ENCODE measurements at regions not wholly inside any gene's neighbourhood (a gene's known extent, or its start where the extent isn't known, plus 50 kb on each side); places are given as distances from the start of the nearest gene placed in this dataset.

DNA sequence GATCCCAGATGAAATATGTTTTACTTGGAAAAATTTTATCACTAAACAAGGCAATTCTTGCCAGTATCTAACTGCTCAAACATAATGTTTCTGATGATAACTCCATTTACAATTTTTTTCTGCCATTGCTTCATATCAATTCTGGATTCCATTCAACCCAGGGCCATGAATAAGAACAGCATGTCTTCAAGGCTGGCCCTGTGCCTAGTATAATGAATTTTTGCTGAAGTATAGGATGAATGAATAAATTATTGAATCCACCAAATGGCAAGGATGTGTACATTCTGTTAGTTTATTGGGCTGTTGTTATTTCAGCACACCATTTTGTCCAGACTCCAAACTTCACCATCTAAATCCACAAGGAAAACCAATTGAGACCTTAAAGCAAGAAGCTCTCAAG lies 414.7 kb downstream of the HS3ST3B1 start:
- no peak for DNase-seq

DNA sequence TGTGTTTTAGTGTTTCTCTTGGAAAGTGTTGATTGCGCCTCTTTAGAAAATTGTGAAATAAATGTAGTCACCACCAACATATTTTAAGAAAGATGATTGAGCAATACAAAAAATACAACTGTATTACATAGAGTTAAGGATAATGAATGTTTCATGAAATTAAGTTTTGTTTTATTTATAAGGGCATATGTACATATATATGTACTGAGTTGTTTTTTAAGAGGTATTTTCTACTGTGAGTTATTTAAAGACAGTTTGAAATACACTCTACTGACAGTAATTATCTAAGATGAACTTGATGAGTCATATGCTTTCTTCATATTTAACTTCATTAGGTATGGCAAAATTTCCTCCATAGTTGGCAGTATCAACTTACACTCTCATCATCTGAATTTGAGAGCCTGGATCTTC lies 411.7 kb downstream of the HS3ST3B1 start:
- no peak for DNase-seq

DNA sequence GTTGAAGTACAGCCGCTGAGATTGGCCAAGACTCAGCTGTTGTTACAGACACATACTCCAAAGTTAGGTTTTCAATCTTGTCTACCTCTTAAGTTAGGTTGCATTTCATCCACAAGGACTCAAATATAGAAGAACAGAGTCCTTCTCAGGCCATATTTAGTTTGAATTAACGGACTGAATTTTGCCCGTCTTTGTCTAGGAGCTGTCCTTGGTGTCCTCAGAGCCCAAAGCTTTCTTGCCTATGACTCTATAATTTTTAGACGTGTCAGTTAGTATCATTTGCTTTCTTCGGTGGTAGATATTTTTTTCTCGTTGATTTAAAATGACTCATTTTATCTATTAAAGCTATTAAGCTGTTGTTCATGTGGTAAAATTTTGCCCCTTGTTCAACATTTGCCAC lies 403.2 kb downstream of the HS3ST3B1 start:
- DNase-seq: no peak

DNA sequence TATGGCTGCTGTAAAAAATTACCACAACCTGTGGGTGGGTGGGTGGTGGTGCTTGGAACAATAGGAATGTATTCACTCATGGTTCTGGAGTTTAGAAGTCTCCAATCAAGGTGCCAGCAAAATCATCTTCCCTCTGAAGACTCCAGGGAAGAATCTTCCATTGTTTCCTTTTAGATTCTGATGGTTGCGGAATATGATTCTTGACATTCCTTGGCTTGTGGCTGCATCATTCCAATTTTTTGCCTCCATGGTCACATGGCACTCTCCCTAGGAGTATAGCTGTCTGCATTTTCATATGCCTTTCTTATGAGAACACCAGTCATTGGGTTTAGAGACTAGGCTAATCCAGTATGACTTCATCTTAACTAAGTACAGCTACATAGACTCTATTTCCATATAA lies 401.0 kb downstream of the HS3ST3B1 start:
- no peak for DNase-seq

DNA sequence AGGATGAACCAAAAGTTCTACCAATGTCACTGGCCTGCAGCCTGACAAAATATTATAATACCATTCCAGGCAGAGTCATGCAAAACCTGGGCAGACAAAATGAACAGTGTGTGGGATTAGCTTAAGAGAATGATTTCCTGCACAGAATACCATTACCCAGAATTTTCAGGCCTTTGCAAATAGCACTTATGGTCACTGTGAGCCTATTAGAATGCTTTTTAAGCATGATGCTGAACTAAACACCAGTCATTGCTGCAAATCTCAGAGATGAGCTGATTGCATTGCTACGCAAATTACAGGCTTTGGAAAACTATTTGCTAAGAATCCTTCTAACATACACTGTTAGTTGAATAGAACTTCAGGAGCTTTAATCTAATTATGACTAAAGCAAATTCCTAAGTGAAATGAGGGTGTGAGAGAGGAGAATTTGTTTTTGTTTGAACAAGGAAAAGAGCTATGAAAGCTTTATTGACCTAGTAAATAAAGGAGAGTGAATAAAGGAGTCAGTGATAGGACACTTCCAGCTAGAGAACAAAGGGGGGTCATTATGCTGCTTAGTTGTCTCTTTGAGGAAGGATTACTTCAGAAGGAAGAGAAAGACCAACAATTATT lies 398.8 kb downstream of the HS3ST3B1 start:
- no peak for DNase-seq

DNA sequence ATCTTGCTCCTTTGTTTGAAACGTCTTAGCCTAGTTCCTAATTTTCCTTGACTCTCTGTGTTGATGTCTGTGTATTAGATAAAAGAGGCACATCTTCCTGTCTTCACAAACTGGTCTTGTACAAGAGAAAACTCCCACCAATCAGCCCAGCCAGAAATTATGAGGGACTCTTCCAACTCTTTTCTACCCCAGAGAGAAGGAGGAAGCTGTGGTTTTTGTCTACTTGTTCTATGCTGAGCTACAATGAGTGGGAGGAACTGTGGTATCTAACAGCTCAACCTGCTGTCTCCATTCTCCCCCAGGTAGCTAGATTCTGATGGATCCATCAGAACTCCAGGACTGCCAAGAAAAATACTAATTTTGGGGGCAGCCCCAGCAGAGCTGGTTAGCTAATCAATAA lies 392.5 kb downstream of the HS3ST3B1 start:
- no peak for DNase-seq

DNA sequence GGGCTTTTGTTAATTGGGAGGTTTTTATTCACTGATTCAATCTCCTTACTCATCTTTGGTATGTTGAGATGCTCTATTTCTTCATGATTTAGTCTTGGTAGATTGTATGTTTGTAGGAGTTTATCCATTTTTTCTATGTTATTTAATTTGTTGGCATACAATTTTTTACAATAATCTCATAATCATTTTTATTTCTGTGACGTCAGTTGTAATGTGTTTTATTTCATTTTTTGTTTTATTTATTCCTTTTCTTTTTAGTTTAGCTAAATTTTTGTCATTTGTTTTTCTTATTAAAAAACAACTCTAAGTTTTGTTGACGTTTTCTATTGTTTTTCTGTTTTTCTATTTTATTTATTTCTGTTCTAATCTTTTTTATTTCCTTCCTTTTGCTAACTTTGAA lies 389.8 kb downstream of the HS3ST3B1 start:
- no peak for DNase-seq

DNA sequence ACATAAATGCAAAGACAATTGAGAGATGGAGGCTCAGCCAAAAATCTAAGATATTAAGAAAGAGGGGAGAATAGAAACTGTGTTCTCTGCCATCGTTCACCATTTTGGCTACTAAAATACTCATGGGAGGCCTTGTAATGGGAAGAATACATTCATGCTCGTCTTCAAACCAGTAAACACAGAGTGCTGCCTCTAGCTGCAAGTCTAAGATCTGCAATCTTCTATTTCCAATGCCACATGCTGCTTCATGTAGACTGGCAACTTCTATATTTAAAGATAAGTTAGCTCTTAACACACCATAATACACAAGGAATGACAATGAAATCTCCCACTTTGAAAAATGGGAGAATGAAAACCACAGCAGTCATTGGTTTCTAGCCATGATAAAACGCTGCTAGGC lies 387.3 kb downstream of the HS3ST3B1 start:
- no peak for DNase-seq

DNA sequence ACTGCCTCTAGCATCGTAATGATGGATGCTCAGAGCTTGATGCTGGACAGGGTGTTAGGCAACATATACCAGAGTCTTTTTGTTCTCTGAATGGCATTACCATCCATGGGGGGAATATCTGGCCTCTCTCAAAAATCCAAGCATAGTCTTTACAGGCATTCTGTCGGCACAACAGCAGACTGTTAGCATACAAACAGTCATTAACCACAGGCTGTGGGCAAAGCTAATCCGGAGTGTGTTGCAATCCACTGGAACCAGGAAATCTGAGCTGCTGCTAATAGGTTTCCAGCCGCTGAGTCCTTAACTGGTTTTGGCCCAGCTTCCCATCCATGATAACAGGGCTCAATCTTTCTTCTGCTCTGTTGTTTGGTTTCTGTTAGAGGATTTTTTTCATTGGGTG lies 371.9 kb downstream of the HS3ST3B1 start:
- no peak for DNase-seq

DNA sequence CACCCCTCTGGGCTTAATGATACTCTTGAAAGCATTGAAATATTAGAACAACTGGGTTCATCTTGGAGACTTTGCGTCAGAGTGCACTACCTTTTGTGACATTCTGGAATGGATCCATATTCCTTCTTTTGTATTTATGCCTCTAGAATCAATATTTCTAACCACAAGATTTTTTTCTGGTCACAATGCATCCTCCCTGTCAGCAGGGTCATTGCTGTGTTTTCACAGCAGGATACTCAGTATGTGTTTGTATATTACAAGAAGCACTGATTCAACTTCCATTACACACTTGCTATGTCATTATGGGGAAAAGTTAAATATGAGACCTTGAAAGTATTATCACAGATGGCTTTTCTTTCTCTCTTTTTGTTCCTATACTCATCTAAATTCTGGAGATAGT lies 370.0 kb downstream of the HS3ST3B1 start:
- DNase-seq: no peak

DNA sequence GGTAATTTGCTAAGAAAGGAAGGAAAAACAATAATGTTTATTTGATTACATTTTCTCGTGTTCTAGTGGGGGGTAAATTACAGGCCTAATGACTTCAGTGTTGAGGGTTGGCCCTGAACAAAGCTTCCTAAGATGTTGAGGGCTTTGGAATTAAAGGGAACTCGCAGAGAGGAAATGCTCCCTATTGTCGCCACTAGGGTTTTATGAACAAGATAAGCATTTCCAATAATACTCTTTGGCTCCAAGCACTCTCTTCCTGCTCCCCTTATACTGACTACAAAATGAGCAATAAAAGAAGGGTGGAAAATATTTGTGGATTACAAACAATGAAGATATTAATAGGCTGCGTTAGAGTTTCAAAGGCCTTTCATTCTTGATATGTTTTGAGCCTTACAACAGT lies 363.6 kb downstream of the HS3ST3B1 start:
- no peak for DNase-seq

DNA sequence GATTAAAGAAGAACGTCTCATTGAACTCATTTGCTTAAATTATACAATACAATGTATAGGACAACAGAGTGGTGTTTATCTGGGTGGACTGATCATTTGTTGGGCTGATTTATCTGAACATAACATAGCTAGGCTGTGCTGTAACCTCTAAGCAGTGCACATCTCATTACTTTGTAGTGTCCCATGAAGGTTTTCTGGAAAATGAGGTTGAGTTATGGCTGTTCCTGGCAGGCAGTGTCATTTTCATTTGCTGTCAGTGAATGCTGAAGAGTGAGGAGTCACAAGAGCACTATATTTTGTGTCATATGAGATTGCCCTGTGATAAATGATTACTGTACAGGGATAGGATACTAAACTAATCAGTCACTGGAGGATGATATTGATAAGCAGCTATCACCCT lies 340.2 kb downstream of the HS3ST3B1 start:
- DNase-seq: no peak

DNA sequence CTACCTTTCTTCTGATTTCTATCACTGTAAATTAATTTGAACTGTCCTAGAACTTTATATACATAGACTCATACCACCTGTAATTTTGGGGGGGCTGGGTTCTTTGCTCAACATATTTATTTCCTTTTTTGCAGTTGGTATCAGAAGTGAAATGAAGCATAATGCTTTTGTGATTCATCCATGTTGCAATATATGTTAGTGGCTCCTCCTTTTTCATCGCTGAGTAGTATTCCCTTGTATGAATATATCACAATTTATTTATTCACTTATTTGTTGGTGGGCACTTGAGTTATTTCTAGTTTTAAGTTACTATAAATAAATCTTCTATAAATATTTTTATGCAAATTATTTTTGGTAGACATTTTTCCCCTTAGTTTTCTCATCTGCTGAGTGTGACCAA lies 336.4 kb downstream of the HS3ST3B1 start:
- DNase-seq: no peak

DNA sequence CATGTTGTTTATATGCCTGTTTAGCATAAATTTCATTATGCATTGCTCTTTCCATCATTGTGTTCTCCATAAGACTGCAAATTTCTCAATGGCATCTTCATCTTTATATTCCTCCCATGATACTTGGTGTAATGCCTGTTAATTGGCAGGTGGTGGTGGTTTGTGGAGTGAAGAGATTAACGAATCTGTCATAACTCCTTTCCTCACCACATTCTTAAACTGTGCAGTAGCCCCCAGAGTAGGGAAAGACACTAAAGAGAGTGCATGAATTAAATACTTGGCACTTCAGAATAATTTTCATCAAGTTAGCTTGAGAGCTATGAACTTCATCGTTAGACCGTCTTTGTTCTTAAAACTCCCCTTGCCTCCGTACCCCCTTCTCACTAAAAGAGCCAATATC lies 329.7 kb downstream of the HS3ST3B1 start:
- DNase-seq: no peak

DNA sequence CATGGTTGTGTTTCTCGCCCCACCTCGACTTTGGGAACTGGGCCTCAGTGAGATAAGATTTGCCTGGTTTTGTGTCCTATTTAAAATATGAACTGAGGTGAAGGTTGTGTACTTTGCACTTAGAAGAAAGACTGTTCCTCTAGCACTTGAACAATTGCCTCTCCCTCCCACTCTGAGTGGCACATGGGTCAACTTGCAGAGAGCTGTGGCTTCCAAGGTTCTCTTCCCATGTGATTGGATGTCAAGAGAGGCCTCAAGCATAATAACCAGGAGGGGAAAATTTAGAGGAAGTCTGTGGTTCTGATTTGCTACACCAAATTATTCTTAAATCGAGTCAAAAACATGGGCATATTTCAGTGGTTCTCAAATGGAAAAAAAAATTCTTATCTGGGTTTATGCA lies 329.2 kb downstream of the HS3ST3B1 start:
- DNase-seq: no peak

DNA sequence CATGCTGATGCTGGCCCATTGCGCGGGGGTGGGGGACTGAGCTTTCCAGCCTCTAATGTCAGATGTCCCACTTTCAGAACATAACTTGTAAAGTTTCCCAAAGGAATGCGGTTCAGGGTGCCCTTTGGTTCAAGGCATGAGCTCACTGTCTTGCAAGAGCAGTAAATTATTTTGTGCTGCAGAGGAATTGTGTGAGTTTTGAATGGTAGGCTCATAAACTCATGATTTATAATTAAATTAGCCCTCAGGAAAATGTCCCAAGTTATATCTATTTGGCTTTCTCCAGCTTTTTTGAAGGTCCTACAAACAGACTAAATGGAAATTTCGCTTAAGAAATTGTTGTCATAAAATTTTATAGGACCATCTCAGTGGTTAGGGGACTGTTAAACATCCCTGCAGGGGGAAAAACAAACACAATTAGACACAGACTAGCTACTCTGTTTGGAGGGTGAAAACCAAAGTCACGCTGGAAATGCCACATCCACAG lies 321.8 kb downstream of the HS3ST3B1 start:
- no peak for DNase-seq

DNA sequence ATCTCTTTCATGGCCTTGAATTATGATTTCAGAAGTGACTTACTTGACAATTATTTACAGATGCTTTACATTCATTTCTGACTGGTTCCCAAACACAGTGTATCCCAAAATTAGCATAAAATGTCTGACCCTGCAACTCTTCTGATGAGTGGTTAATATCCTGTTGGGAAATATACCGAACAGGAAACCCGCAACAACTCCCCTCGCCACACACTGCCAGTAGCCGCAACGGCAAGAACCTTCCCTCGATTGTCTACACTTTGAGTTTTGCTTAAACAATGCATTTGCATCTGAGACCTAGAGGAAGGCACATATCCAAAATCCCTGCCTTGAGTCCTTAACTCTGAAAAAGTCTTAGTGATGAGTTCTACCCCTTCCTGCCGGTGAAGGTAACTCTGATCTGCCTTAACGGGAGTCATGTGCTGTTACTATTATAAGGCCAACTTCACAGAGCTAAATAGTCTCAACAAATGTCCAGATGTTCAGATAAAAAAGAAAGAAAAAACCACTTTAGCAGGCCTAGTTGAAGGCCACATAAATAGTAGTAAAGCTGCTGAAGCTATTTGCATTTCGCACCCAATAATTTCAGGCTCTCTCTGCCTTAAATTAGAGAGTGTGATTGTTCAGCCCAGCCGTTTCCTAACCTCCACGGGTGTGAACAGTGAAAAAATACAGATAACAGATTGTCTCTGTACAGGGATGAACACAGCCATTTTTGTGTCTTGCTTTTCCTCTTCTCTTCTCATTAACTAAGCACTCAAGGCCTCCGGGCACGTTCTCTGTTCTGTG lies 321.1 kb downstream of the HS3ST3B1 start:
- DNase-seq: no peak

DNA sequence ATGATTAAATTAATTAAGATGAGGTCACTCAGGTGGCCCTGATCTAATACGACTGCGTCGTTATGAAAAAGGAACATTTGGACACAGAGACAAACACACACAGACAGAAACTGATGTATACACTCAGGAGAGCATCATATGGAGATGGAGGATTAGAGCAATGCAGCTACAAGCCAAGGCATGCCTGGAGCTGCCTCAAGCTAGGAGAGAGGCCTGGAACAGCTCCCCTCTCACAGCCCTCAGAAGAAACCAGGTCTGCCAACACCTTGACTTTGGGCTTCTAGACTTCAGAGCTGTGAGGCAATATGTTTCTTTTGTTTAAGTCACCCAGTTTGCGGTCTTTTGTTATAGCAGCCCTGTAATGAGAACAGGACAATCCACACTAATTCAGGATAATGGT lies 318.9 kb downstream of the HS3ST3B1 start:
- no peak for DNase-seq

DNA sequence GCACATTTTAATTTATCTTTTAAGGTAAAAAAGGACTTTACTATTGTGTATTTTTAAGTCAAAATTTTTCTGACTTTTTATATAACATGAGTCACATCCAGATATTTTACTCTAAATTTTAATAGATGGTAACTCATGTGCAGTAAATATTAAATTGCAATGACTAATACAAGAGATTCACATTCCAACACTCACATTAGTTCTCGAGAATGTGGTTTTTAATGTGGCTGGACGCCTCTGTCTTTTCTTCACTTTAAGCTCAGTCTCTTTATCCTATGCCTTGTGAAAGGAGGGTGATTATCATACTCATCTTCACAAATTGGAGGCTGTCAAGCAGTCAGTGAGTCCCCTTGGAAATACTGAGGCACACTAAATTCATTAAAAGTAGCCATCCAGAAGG lies 315.6 kb downstream of the HS3ST3B1 start:
- DNase-seq: no peak

DNA sequence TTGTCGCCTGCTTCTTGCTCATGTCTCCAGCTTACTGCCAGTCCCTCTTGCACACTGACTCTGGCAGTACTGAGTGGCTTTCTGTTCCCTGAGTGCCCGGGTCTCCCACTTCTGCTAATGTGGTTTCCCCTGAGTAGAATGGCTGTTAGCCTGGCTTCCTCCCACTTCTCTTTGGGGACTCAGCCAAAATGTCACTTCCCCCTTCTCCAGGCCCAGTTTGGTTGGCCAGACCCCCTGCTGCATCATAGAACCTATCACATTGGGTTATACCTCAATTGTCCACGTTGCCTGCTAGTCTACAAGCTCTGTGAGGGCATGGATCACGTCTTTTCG lies 304.4 kb downstream of the HS3ST3B1 start:
- DNase-seq: no peak

DNA sequence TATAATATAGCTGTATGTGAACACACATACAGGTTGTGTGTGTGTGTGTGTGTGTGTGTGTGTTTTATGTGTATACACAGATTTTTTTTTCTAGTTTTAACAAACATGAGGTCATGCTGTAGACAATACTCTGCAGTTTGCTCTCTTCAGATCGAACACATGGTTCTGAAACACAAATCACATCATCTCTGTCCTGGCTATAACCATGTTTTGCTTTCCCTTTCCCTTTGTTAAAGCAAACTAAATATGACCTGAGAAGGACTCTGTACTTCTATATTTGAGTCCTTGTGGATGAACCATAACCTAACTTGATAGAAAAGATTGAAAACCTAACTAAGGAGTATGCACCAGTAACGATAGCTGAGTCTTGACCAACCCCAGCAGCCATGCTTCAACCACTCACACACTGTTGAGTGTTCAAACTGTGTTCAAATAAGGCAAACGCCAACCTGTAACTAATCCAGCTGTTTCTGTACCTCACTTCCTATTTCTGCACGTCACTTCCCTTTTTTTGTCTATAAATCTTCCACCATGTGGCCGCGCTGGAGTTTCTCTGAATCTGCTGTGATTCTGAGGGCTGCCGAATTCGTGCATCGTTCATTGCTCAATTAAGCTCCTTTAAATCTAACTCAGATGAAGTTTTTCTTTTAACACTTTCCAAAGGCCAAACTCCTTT lies 303.8 kb downstream of the HS3ST3B1 start:
- no peak for DNase-seq

DNA sequence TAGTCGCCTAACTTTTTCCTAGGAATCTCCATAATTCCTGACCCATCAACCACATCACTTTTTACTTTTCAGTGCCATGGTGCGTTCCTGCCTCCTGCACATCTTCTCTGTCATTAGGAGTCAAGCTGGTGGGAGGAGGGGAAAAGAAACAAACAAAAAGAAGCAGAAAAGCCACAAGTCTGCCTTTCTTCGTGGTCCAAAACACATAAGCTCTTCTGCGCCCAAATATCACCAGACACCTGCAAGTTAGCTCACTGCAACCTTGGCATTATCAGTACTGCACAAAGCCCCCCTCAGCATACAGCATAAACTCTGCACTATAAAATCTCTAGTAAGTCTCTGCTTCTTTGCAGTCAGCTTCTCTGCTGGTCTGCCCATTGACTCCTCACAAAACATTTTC lies 295.3 kb downstream of the HS3ST3B1 start:
- DNase-seq: no peak

DNA sequence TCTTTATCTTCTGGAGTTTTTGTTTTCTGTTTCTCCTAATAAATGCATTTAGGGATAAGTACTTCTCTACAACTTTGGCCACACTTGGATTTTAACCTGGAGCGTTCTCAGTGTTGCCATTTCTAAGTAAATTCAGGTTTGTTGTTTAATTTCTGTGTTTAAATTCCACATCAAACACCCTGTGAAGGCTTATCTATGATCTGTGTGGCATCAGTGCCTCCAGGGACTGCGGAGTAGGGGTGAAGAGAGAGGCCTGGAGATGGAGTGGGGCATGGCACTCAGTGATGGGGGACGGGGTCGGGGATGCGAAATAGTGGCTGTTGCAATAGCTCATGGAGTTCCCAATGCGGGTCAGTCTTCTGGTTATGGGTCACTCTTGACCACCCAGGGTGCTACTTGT lies 294.8 kb downstream of the HS3ST3B1 start:
- DNase-seq: no peak

DNA sequence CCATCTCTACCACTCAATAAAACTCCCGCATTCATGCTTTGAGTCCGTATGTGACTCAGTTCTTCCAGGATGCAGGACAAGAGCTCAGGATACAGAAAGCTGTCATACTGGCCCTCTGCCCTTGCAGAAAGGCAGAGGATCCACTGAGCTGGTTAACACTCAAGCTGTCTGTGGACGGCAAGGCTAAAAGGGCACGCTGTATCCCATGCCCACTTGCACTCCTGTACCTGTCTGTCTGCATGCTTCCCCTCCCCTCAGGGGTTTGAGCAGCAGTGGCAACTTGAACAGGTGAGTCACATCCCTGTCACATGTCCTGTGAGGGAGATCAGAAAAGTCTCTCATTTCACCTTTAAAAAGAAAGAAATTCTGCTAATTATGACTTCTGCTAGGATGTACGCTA lies 293.8 kb downstream of the HS3ST3B1 start:
- no peak for DNase-seq

All from NCI-H510A treated with DMSO at 0.1 percent for 48 hours (cell line).